Small intestine (tissue), 7 donors: ENCODE measurements at regions not wholly inside any gene's neighbourhood (a gene's known extent, or its start where the extent isn't known, plus 50 kb on each side); places are given as distances from the start of the nearest gene placed in this dataset.

Source experiments
- DNase-seq, 2 donors: peaks; one replicate each; pipeline versions ENCODE4 v3.0.0 to v3.0.0-alpha.2; 2013
- FAIRE-seq: peaks from 2 replicates; lab custom pipeline; 2012; peaks lifted over from hg19 to GRCh38; lab: Jason Lieb, UNC
- H3K27ac ChIP-seq, 3 donors: one replicate each; pipeline ENCODE4 v1.5.1; 2013; ENCODE audit warnings: low read length in 2 of 3, mild to moderate bottlenecking in 2 of 3, control low read depth in 1 of 3, inconsistent platforms in 1 of 3, low read depth in 1 of 3, moderate library complexity in 1 of 3
- H3K27me3 ChIP-seq, 3 donors: one replicate each; pipeline ENCODE4 v1.6.1; 2013; ENCODE audit warnings: low read length in 3 of 3, inconsistent platforms in 1 of 3; ENCODE audit not compliant: control insufficient read depth in 3 of 3, insufficient read depth in 3 of 3
- H3K36me3 ChIP-seq, 3 donors: one replicate each; pipeline ENCODE4 v1.6.1; 2013; ENCODE audit warnings: low read length in 3 of 3, inconsistent platforms in 1 of 3, low read depth in 1 of 3, mild to moderate bottlenecking in 1 of 3, moderate library complexity in 1 of 3; ENCODE audit not compliant: control insufficient read depth in 3 of 3, insufficient read depth in 2 of 3
- H3K4me1 ChIP-seq, 3 donors: one replicate each; pipeline ENCODE4 v1.6.1; 2013; ENCODE audit warnings: low read length in 2 of 3, inconsistent platforms in 1 of 3, low read depth in 1 of 3, mild to moderate bottlenecking in 1 of 3, moderate library complexity in 1 of 3; ENCODE audit not compliant: control insufficient read depth in 3 of 3, insufficient read depth in 2 of 3
- H3K4me3 ChIP-seq, 3 donors: one replicate each; pipeline ENCODE4 v1.5.1; 2013; ENCODE audit warnings: low read length in 3 of 3, control low read depth in 1 of 3, inconsistent platforms in 1 of 3, low read depth in 1 of 3, mild to moderate bottlenecking in 1 of 3, moderate library complexity in 1 of 3
- H3K9me3 ChIP-seq, 2 donors: one replicate each; pipeline ENCODE4 v1.6.1; 2013; ENCODE audit warnings: low read depth in 1 of 2, low read length in 1 of 2; ENCODE audit not compliant: control insufficient read depth in 2 of 2, insufficient read depth in 1 of 2
- WGBS, 3 donors: extraction: QIAGEN DNeasy Blood & Tissue Kit; methylation state at CpG; one replicate each; pipeline ENCODE4 v1.1.7; 2013; 5-methylcytosine and 5-hydroxymethylcytosine counted together
- donor health status: healthy with polysubstance abuse.
- donor health status: control.
- donor health status: control.
- donor health status: Bipolar disorder and iron deficiency.
- donor health status: healthy.

DNA sequence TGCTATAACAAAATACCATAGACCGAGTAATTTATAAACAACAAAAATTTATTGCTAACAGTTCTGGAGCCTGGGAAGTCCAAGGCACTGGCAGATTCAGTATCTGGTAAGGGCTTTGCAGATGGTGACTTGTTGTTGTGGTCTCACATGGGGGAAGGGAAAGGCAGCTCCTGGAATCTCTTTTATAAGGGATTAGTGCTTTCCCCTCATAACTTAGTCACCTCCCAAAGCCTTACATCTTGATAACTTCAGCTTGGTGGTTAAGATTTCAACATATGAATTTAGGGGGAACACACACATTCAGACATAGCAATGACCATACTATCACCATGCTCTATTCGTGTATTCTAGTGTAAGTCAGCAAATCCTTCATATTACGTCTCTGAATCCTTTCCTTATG is 447.6 kb upstream of the TCF4 start:
- Histone ChIP-seq H3K36me3 (no peaks in the 10 kb centered on the region), H3K4me3 (no peak overlapping the region), H3K4me1 (no peaks in the 10 kb centered on the region), H3K9me3 (peaks cover 0 to 9% of the 10 kb centered on the region in 2 donors), H3K27ac (no peak overlapping the region), H3K27me3 (no peaks in the 10 kb centered on the region)
- FAIRE-seq (no peak), DNase-seq (no peak)
- 79 to 89% (median 85%) methylated on average over 3 of the region's 3 CpGs for whole genome bisulfite sequencing, 3 donors

DNA sequence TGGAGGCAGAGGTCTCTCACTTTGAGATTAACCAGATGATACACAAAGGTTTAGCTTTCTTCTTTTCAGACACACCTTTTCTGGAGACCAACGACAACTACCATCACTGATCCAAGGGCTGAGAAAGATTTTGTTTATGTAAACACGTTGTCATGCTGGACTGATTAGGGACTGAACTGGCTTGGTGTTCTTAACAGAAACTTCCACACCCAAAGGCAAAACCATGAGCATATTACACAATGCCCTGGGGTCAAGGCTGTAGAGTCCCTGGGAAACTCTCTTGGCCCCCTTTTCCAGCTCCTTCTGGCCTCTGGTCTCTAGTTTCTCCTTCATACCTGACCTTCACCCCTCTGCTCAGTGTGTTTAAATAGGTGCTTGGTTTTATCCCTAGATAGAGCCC is 447.0 kb upstream of the TCF4 start:
- no peaks in the 10 kb centered on the region for H3K4me1 ChIP-seq
- no peaks in the 10 kb centered on the region for H3K36me3 ChIP-seq
- H3K27me3 ChIP-seq, result no peaks in the 10 kb centered on the region
- H3K27ac ChIP-seq, result no peak overlapping the region
- FAIRE-seq, result no peak
- H3K4me3 ChIP-seq, result no peak overlapping the region
- no peak for DNase-seq
- H3K9me3 ChIP-seq, result peaks cover 0 to 9% of the 10 kb centered on the region in 2 donors
- 46 to 59% (median 54%) methylated on average over 2 of the region's 2 CpGs for WGBS, 3 donors

- H3K4me1 ChIP-seq, result no peaks in the 10 kb centered on the region
- FAIRE-seq (no peak), DNase-seq (no peak)
- H3K9me3 ChIP-seq, result peaks cover 0 to 9% of the 10 kb centered on the region in 2 donors
- 33 to 67% (median 44%) methylated on average over 3 of the region's 3 CpGs for WGBS, 3 donors
- no peak overlapping the region for H3K4me3 ChIP-seq
- no peaks in the 10 kb centered on the region for H3K27me3 ChIP-seq
- H3K27ac ChIP-seq, result no peak overlapping the region
- no peaks in the 10 kb centered on the region for H3K36me3 ChIP-seq
Observed at GRCh38 chr18:56030060-56030459, 442.1 kb upstream of the TCF4 start.

DNA sequence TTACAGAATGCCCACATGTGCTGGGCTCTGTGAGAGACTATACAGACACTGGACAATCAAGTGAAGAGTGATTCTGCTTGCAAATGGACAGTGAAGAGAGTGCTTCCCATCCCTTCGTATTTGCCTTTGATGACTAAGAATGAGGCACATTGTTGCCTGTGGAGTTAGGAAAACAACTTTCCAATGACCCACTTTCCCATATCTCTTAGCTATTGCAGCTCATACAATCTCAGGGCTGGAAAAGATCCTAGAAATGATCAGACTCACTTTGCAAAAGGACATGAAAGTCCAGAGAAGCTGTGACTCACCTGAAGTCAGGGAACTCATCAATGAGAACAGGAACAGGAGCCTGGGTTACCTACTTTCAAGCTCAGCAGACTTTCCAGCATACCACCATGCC is 440.5 kb upstream of the TCF4 start:
- WGBS, 3 donors, result 0% methylated on average over 1 of the region's 1 CpG
- H3K27ac ChIP-seq, result no peak overlapping the region
- no peaks in the 10 kb centered on the region for H3K27me3 ChIP-seq
- DNase-seq (no peak), FAIRE-seq (no peak)
- no peak overlapping the region for H3K4me3 ChIP-seq
- peaks cover 0 to 9% of the 10 kb centered on the region in 2 donors for H3K9me3 ChIP-seq
- H3K4me1 ChIP-seq, result no peaks in the 10 kb centered on the region
- no peaks in the 10 kb centered on the region for H3K36me3 ChIP-seq

- H3K9me3 ChIP-seq, result no peaks in the 10 kb centered on the region
- 40 to 76% (median 55%) methylated on average over 2 of the region's 2 CpGs for WGBS, 3 donors
- no peak overlapping the region for H3K27ac ChIP-seq
- FAIRE-seq, result no peak
- no peaks in the 10 kb centered on the region for H3K36me3 ChIP-seq
- DNase-seq, result no peak
- no peaks in the 10 kb centered on the region for H3K4me1 ChIP-seq
- no peaks in the 10 kb centered on the region for H3K27me3 ChIP-seq
- H3K4me3 ChIP-seq, result no peak overlapping the region
Observed at GRCh38 chr18:56026509-56026908, 438.5 kb upstream of the TCF4 start.

DNA sequence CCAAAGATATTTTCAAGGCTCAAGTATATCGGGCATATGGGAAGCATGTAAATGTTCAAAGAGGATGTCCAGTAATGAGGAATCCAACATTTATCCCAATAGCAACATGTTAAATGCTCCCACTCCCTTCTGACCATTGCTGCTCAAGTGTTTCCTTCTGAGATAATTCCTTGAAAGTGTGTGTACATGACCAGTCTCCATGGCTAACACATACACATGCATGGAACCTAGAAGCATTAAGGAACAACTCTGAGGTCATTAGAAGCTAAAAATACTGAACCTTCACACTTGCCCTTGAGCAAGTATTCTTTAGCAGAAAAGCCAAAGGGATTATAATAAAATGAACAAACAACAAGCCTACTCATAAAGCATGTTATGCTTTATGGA is 433.8 kb upstream of the TCF4 start:
- FAIRE-seq (no peak), DNase-seq (no peak)
- Histone ChIP-seq H3K4me1 (no peaks in the 10 kb centered on the region), H3K27ac (no peak overlapping the region), H3K4me3 (no peak overlapping the region), H3K27me3 (no peaks in the 10 kb centered on the region), H3K9me3 (no peaks in the 10 kb centered on the region), H3K36me3 (no peaks in the 10 kb centered on the region)
- WGBS, 3 donors, result 85 to 97% (median 88%) methylated on average over 1 of the region's 1 CpG

DNA sequence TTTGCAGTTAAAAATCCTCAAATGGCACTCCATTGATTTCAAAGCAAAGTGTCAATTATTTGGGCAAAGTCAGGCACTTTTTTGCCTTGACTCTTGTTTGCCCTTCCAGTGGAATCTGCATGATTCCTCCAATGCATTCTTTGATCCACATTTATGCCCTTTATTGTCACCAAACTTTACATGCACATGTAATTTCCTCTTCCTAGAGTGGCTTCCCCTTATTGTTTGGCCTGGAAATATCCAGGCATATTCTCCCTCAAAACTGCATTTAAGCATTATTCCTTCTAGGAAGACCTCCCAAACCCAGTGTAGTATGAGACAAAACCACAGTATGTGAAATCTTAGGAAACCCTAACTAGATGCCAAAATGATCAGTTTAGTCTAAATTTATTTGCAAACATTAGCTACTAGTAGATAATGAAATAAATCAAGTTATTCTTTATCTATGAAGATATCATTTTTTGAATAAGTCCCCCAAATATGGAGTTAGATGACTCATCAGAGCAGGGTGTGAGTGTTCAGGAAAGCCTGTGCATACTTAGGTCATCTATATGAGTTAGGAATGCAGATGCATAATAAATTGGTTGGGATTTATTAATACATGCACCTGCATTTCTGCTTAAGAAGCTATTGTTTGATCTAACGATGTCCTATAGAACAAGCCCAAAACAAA is 433.3 kb upstream of the TCF4 start:
- DNase-seq, result no peak
- H3K27ac ChIP-seq, result no peak overlapping the region
- H3K4me3 ChIP-seq, result no peak overlapping the region
- H3K36me3 ChIP-seq, result no peaks in the 10 kb centered on the region
- FAIRE-seq, result no peak
- no peaks in the 10 kb centered on the region for H3K9me3 ChIP-seq
- 81 to 90% (median 86%) methylated on average over 1 of the region's 1 CpG for WGBS, 3 donors
- no peaks in the 10 kb centered on the region for H3K27me3 ChIP-seq
- no peaks in the 10 kb centered on the region for H3K4me1 ChIP-seq

GRCh38 chr18:56019908-56020307 is 431.9 kb upstream of the TCF4 start:
- no peak for FAIRE-seq
- Histone ChIP-seq H3K36me3 (no peaks in the 10 kb centered on the region), H3K27ac (no peak overlapping the region), H3K4me3 (no peak overlapping the region), H3K9me3 (no peaks in the 10 kb centered on the region), H3K4me1 (no peaks in the 10 kb centered on the region), H3K27me3 (no peaks in the 10 kb centered on the region)
- WGBS, 3 donors, result 69 to 76% (median 74%) methylated on average over 5 of the region's 5 CpGs
- no peak for DNase-seq

DNA sequence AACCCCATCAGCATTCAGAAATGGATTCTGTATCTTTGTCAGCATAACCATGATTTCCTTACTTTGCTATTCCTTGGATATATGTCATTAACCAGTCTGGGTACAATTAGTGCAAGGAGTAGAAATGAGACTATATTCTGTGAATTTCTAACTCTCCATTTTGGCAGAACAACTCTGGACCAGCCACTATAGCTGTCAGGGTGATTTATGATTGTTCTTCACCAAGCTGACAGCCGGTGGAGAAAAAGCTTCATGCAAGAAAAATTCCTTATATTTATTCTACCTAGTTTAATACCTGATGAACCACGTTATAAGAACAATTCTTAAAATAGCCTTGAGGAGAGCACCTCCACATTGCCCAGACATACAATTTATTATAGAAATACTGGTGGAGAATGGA is 431.2 kb upstream of the TCF4 start:
- Histone ChIP-seq H3K36me3 (no peaks in the 10 kb centered on the region), H3K27ac (no peak overlapping the region), H3K4me3 (no peak overlapping the region), H3K4me1 (no peaks in the 10 kb centered on the region), H3K9me3 (no peaks in the 10 kb centered on the region), H3K27me3 (no peaks in the 10 kb centered on the region)
- FAIRE-seq (no peak), DNase-seq (no peak)
- WGBS, 3 donors, result 31 to 55% (median 42%) methylated on average over 2 of the region's 2 CpGs
